T47D (cell line): ENCODE measurements at regions not wholly inside any gene's neighbourhood (a gene's known extent, or its start where the extent isn't known, plus 50 kb on each side); places are given as distances from the start of the nearest gene placed in this dataset.

Source experiments
- DNase-seq, 2 experiments: peaks; one replicate each; pipeline versions ENCODE4 v3.0.0 to v3.0.0-alpha.2; 2011 to 2012; ENCODE audit warnings: low read depth in 1 of 2, low spot score in 1 of 2
- JUND ChIP-seq: IDR thresholded peaks from 2 replicates; pipeline ENCODE4 v1.6.1; 2012; ENCODE audit warnings: low read depth
- in situ Hi-C: cut with HindIII; loops from 2 replicates; pipeline ENCODE4 v1.10.0; 2016; ENCODE audit warnings: low sequenced_read_pairs, low pct_unique_long_range_greater_than_20kb

DNA sequence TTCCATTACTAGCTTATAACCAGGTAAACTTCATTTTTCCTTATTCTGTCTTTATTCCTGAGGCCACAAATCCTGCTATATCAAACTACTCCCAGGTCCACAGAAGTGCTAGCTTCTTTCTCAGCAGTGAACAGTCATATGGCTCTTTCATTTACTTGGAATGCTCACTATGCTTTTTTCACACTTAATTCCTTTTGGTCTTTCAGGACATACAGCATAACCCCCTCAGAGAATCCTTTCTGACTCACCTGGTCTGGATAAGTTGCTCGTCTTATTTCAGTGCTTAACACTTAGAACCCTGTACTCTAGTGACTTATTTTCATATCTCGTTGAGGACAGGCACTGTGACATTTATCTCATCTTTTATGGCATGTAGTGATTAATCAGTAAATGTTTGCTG lies 325.0 kb upstream of the UBE2E3 start:
- in situ Hi-C loops, result no loop called here
- no peak for TF ChIP-seq JUND
- DNase-seq, result no peak

- TF ChIP-seq JUND, result no peak
- in situ Hi-C loops, result no loop called here
- DNase-seq, result no peak
Observed at GRCh38 chr2:180653481-180653880, 326.9 kb upstream of the UBE2E3 start.

- no peak for DNase-seq
- no peak for TF ChIP-seq JUND
- in situ Hi-C loops, result no loop called here
Observed at GRCh38 chr2:180652794-180653193, 327.6 kb upstream of the UBE2E3 start.

DNA sequence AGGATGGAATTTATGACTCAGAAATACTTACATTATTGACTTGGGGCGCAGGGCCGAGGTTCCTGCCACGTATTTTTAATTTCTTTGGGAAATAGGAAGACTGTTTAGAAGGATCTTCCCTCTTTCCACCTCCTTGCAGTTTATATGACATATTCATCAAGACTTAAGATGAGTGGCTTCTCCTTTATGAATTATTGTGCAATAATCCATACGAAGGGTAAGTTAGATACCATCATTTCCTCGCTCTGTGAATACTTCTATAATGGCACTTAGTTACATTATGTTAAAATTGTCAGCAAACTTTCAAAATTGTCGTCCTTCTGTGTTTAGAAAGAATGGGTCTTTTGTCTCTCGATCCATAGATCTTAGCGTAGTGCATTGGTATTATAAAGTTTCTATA lies 328.8 kb upstream of the UBE2E3 start:
- in situ Hi-C loops, result no loop called here
- no peak for DNase-seq
- TF ChIP-seq JUND, result no peak

DNA sequence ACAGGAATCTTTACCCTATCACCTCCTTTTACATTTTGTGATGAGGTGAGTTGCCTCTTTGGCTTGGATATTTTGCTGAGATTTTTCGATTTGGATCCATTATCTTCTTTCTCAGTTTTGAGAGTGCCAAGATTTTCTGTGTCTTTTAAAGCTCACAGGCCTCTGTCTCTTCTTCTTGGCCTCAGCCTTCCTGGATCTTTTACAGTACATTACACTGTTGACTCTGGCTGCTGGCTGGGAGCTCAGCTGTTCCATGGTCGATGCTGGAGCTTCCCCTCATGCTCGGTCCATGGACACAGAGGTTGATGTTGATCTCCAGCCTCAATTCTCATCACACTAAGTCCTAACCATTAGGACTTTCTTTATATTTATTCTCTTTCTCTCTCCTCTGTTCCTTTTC lies 332.8 kb upstream of the UBE2E3 start:
- in situ Hi-C loops, result no loop called here
- DNase-seq, result no peak
- no peak for TF ChIP-seq JUND

DNA sequence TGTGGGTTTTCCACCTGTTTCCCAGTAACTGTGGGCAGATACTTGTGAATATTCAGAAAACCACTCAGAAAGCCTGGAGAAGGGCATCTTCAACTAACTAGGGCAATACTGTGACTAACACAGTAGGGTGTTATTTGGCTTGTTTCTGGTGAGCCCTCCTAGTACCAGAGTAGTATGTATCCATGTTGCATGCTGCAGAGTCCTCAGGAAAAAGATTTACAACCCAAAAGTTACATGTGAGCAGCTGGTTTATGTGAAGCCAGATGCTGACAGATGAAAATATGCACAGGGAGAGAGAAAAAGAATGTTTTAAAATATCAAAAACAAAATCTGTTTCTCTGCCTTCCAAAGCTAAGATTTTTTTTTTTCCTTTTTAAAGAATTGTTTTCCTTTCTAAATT lies 333.2 kb upstream of the UBE2E3 start:
- TF ChIP-seq JUND, result no peak
- no peak for DNase-seq
- in situ Hi-C loops, result no loop called here

DNA sequence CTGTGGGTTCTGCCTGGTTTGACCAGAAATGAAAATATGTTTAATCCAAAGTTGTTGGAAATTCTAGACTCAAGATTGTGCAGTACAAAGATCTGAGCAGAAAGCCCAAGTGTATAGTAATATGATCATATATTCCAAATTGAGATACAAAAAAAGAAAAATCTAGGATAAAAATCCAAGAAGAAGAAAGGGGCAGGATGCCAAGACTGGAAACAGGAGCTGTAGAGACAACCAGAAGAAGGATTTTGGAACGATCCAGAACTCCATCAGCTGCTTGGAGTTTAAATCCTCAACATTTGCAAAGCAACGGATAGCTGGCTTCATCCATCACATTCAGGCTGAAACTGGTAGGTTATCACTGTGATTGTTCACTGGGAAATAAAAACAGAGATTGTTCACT lies 333.6 kb upstream of the UBE2E3 start:
- TF ChIP-seq JUND, result no peak
- in situ Hi-C loops, result no loop called here
- no peak for DNase-seq

GRCh38 chr2:180644709-180645108 lies 335.7 kb upstream of the UBE2E3 start:
- DNase-seq, result no peak
- in situ Hi-C loops, result no loop called here
- no peak for TF ChIP-seq JUND

DNA sequence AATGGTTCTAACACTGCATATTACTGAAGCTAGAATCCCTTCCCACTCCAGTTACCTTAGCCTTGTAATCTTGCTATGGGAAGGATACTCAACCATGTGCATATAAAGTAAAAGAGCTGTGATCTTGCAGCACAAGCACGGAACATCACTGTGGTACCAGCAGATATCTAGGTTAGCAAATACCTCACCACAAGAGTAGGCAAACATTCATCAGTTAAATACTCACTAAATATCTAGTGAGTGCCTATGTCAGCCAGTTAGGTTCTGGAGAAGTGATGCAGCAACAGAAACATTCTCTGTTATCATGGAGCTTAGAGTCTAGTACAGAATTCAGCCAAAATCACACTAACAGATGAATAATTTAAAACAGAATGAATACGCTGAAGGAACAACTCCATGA lies 349.6 kb upstream of the UBE2E3 start:
- DNase-seq, result no peak
- no peak for TF ChIP-seq JUND
- in situ Hi-C loops, result no loop called here

- in situ Hi-C loops, result no loop called here
- DNase-seq, result no peak
- no peak for TF ChIP-seq JUND
Observed at GRCh38 chr2:180625006-180625844, 355.2 kb upstream of the UBE2E3 start.

- no peak for TF ChIP-seq JUND
- DNase-seq, result no peak
- in situ Hi-C loops, result no loop called here
Observed at GRCh38 chr2:180621941-180622918, 358.2 kb upstream of the UBE2E3 start.

DNA sequence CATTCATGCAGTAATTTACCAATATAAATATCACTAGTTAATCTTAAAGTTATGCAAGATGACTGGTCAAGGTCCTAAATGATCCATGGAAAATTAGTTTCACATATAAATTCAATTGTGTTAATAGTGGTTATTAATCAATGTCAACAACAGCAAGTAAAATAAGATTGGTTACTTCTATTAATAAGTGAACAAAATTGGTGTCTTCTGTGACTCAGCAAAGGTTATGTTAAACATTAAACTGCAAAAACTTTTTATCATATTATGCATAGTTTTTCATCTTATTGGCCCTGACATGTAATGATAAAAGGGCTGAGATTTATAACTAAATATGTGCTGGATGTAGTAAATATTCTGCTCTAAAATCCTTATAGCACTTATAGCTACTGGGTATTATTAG lies 359.0 kb upstream of the UBE2E3 start:
- TF ChIP-seq JUND, result no peak
- in situ Hi-C loops, result no loop called here

GRCh38 chr2:180618570-180618969 lies 361.8 kb upstream of the UBE2E3 start:
- in situ Hi-C loops, result no loop called here
- DNase-seq, result no peak
- no peak for TF ChIP-seq JUND

More for the DNA sequence above, 359.0 kb upstream of the UBE2E3 start:
- DNase-seq, result no peak

- DNase-seq, result no peak
- in situ Hi-C loops, result no loop called here
- no peak for TF ChIP-seq JUND
Observed at GRCh38 chr2:180614776-180615175, 365.6 kb upstream of the UBE2E3 start.
